Endothelial cell of umbilical vein (primary cell): ENCODE measurements at regions not wholly inside any gene's neighbourhood (a gene's known extent, or its start where the extent isn't known, plus 50 kb on each side); places are given as distances from the start of the nearest gene placed in this dataset.
"Not testable (repeated sequence)": the region's sequence is repeated elsewhere in the genome, so short reads cannot be mapped to it uniquely, and the experiment has no call there.

Experiments
- BruUV-seq: library from RNA; stranded (reverse); fragments of 400-500 nt; replicated peaks from 2 replicates; lab custom pipeline; 2021; lab: Mats Ljungman, UMichigan
- CTCF ChIA-PET: fragments of 300-600, 350-600 bp; sonication (Branson Sonifier 250); formaldehyde crosslinking; loops from one replicate; lab custom pipeline; 2021; ENCODE audit warnings: antibody characterized with exemption, inconsistent platforms; lab: Charles Lee
- POLR2A ChIA-PET: fragments of 300-600, 350-600 bp; sonication (Branson Sonifier 250); formaldehyde crosslinking; loops from one replicate; lab custom pipeline; 2021; ENCODE audit warnings: antibody characterized with exemption, inconsistent platforms; lab: Charles Lee
- DNase-seq: peaks from one replicate; pipeline ENCODE4 v3.0.0-alpha.2; 2011; ENCODE audit warnings: low read depth, low spot score
- FAIRE-seq: peaks from 2 replicates; lab custom pipeline; 2011; peaks lifted over from hg19 to GRCh38; lab: Jason Lieb, UNC
- H2AFZ ChIP-seq: 2 replicates; pipeline ENCODE4 v1.6.0; 2012; ENCODE audit warnings: low read depth, low read length, control low read depth, inconsistent platforms
- H3K27ac ChIP-seq: 2 replicates; pipeline ENCODE4 v1.5.1; 2011; ENCODE audit warnings: low read depth, mild to moderate bottlenecking, control low read depth, low read length, moderate library complexity; ENCODE audit not compliant: insufficient read depth
- H3K27me3 ChIP-seq, 2 experiments: 2 replicates each; pipeline versions ENCODE4 v1.6.0 to v1.6.1; 2011; ENCODE audit warnings: low read length in 2 of 2, mixed read lengths in 1 of 2; ENCODE audit not compliant: control insufficient read depth in 2 of 2, insufficient read depth in 2 of 2
- H3K36me3 ChIP-seq, 2 experiments: 2 replicates in 1 of 2; 3 replicates in 1 of 2; pipeline ENCODE4 v1.5.1; 2011; ENCODE audit warnings: low read length in 2 of 2, mild to moderate bottlenecking in 1 of 2, moderate library complexity in 1 of 2; ENCODE audit not compliant: control insufficient read depth in 2 of 2, insufficient read depth in 2 of 2; ENCODE audit errors: extremely low read depth in 1 of 2
- H3K4me1 ChIP-seq: 3 replicates; pipeline ENCODE4 v1.5.1; 2011; ENCODE audit warnings: mild to moderate bottlenecking, low read length; ENCODE audit not compliant: control insufficient read depth, insufficient read depth; ENCODE audit errors: extremely low read depth
- H3K4me2 ChIP-seq: 2 replicates; pipeline ENCODE4 v1.6.1; 2011; ENCODE audit warnings: low read length, control low read depth, mixed read lengths; ENCODE audit not compliant: insufficient read depth
- H3K4me3 ChIP-seq, 3 experiments: fragments of 200-600 bp in 1 of 3; sonication (generic), shearing (Covaris generic) in 1 of 3; replicated peaks in 1 of 3; 2 replicates each; pipeline ENCODE4 v1.5.1; 2011 to 2016; ENCODE audit warnings: control low read depth in 3 of 3, low read length in 3 of 3, mild to moderate bottlenecking in 2 of 3, inconsistent platforms in 1 of 3, low read depth in 1 of 3, moderate library complexity in 1 of 3; ENCODE audit not compliant: insufficient read depth in 1 of 3
- H3K79me2 ChIP-seq: 2 replicates; pipeline ENCODE4 v1.6.0; 2012; ENCODE audit warnings: low read length, inconsistent platforms; ENCODE audit not compliant: control insufficient read depth, insufficient read depth
- H3K9ac ChIP-seq: replicated peaks from 2 replicates; pipeline ENCODE3; 2011; ENCODE audit warnings: low read length, control low read depth; ENCODE audit not compliant: insufficient read depth; ENCODE audit errors: extremely low read depth
- H3K9me1 ChIP-seq: replicated peaks from 3 replicates; pipeline ENCODE4 v1.6.0; 2011; ENCODE audit warnings: mild to moderate bottlenecking, low read length; ENCODE audit not compliant: control insufficient read depth, insufficient read depth; ENCODE audit errors: extremely low read depth
- H3K9me3 ChIP-seq: replicated peaks from 2 replicates; pipeline ENCODE4 v1.5.1; 2012; ENCODE audit warnings: low read length, inconsistent platforms; ENCODE audit not compliant: control insufficient read depth, insufficient read depth
- H4K20me1 ChIP-seq: replicated peaks from 2 replicates; pipeline ENCODE3; 2011; ENCODE audit warnings: mild to moderate bottlenecking, low read length; ENCODE audit not compliant: control insufficient read depth, insufficient read depth; ENCODE audit errors: extremely low read depth
- CTCF ChIP-seq, 2 donors: IDR thresholded peaks; 1 replicate in 1 of 2; 2 replicates in 1 of 2; pipeline ENCODE4 v1.5.1; 2011; ENCODE audit warnings: low read length in 2 of 2, mild to moderate bottlenecking in 2 of 2, moderate library complexity in 2 of 2, control low read depth in 1 of 2, inconsistent platforms in 1 of 2, low read depth in 1 of 2; ENCODE audit not compliant: insufficient read depth in 1 of 2; ENCODE audit errors: extremely low read depth in 1 of 2
- GATA2 ChIP-seq: IDR thresholded peaks from 2 replicates; pipeline ENCODE4 v1.7.0; 2011; ENCODE audit warnings: low read depth, mild to moderate bottlenecking, moderate library complexity, mixed read lengths, low read length; ENCODE audit not compliant: insufficient read length, insufficient read depth
- MYC ChIP-seq: IDR thresholded peaks from one replicate; pipeline ENCODE4 v1.6.1; 2011; ENCODE audit warnings: mild to moderate bottlenecking, low read depth, low read length
- POLR2A ChIP-seq: IDR thresholded peaks from 2 replicates; pipeline ENCODE4 v1.6.1; 2012; ENCODE audit warnings: low read depth, mild to moderate bottlenecking, control low read depth, low read length
- POLR2AphosphoS5 ChIP-seq: IDR thresholded peaks from 2 replicates; pipeline ENCODE4 v1.6.1; 2012; ENCODE audit warnings: low read depth, mild to moderate bottlenecking, control low read depth, low read length, moderate library complexity; ENCODE audit not compliant: insufficient read depth
- dilution Hi-C: fragments of 300-500 bp; cut with MboI; formaldehyde crosslinking; loops from one replicate; pipeline ENCODE4 v1.15.0; 2019; ENCODE audit warnings: low sequenced_read_pairs; ENCODE audit not compliant: extremely low pct_ligation_motif_present
- intact Hi-C: fragments of 100-400 bp; cut with micrococcal nuclease; formaldehyde crosslinking; loops from one replicate; pipeline ENCODE4 v1.10.0; 2022

- intact Hi-C loops: no loop called here
- CTCF ChIA-PET: no interaction called here
These were observed 73.7 kb upstream of the DPP10 start for GRCh38 chr2:114368705-114369104.

GRCh38 chr2:114371721-114372120, 70.7 kb upstream of the DPP10 start:
- dilution Hi-C loops, FAIRE-seq, H3K9me3 ChIP-seq, CTCF ChIA-PET, POLR2A ChIA-PET, DNase-seq, intact Hi-C loops, H3K27me3 ChIP-seq, H3K4me2 ChIP-seq, H3K9me1 ChIP-seq, H3K27ac ChIP-seq, H3K79me2 ChIP-seq, H2AFZ ChIP-seq, H4K20me1 ChIP-seq, H3K36me3 ChIP-seq, H3K4me1 ChIP-seq, BruUV-seq, H3K4me3 ChIP-seq, H3K9ac ChIP-seq: not testable (repeated sequence)

More at GRCh38 chr2:114368705-114369104, 73.7 kb upstream of the DPP10 start:
- no TSS peak for BruUV-seq
- Histone ChIP-seq H3K79me2 (no peaks in the 10 kb centered on the region), H3K9ac (no peak overlapping the region), H3K4me2 (no peak overlapping the region), H2AFZ (no peak overlapping the region), H4K20me1 (no peaks in the 10 kb centered on the region), H3K27me3 (no peaks in the 10 kb centered on the region), H3K36me3 (no peaks in the 10 kb centered on the region), H3K27ac (no peak overlapping the region), H3K4me3 (no peak overlapping the region), H3K4me1 (no peaks in the 10 kb centered on the region), H3K9me1 (no peaks in the 10 kb centered on the region), H3K9me3 (peaks cover 1% of the 10 kb centered on the region)
- POLR2A ChIA-PET: no interaction called here
- no peak for FAIRE-seq
- DNase-seq: no peak
- TF ChIP-seq POLR2A (no peak), CTCF (IDR thresholded peaks at IDR 0.05; ENCODE audit: extremely low read depth in 1 of 2, insufficient read depth in 1 of 2, low read depth in 1 of 2, low read length in 2 of 2) (no peak), MYC (no peak), GATA2 (no peak), POLR2AphosphoS5 (no peak)
- dilution Hi-C loops: no loop called here
